Common myeloid progenitor, CD34-positive (primary cell): ENCODE measurements at regions not wholly inside any gene's neighbourhood (a gene's known extent, or its start where the extent isn't known, plus 50 kb on each side); places are given as distances from the start of the nearest gene placed in this dataset.

ENCODE experiments used
- CTCF ChIA-PET: fragments of 350-600 bp; sonication (Branson Sonifier 250); formaldehyde crosslinking; loops from one replicate; lab custom pipeline; 2021; ENCODE audit warnings: antibody characterized with exemption; lab: Charles Lee
- POLR2A ChIA-PET: fragments of 350-600 bp; sonication (Branson Sonifier 250); formaldehyde crosslinking; loops from one replicate; lab custom pipeline; 2021; ENCODE audit warnings: antibody characterized with exemption; lab: Charles Lee
- DNase-seq, 3 donors: peaks; one replicate each; pipeline versions ENCODE4 v3.0.0 to v3.0.0-alpha.2; 2013
- H3K27ac ChIP-seq, 2 experiments: 1 replicate in 1 of 2; 2 replicates in 1 of 2; pipeline ENCODE4 v1.7.0; 2013; ENCODE audit warnings: inconsistent platforms in 2 of 2, low read length in 2 of 2, mild to moderate bottlenecking in 2 of 2, low read depth in 1 of 2, moderate library complexity in 1 of 2; ENCODE audit not compliant: severe bottlenecking in 2 of 2, insufficient read depth in 1 of 2, poor library complexity in 1 of 2
- H3K27me3 ChIP-seq, 5 experiments: replicated peaks in 2 of 5; 1 replicate in 3 of 5; 2 replicates in 2 of 5; pipeline versions ENCODE4 v1.6.1 to v1.7.0; 2013; ENCODE audit warnings: low read length in 4 of 5, mild to moderate bottlenecking in 2 of 5, moderate library complexity in 2 of 5, inconsistent platforms in 1 of 5; ENCODE audit not compliant: insufficient read depth in 5 of 5, control insufficient read depth in 4 of 5
- H3K36me3 ChIP-seq, 4 experiments: 1 replicate in 2 of 4; 2 replicates in 2 of 4; pipeline versions ENCODE4 v1.6.1 to v1.7.0; 2013; ENCODE audit warnings: low read length in 3 of 4, control low read depth in 1 of 4, mild to moderate bottlenecking in 1 of 4; ENCODE audit not compliant: control insufficient read depth in 4 of 4, insufficient read depth in 4 of 4
- H3K4me1 ChIP-seq, 4 experiments: 1 replicate in 3 of 4; 2 replicates in 1 of 4; pipeline versions ENCODE4 v1.6.1 to v1.7.1; 2013; ENCODE audit warnings: low read length in 3 of 4, mild to moderate bottlenecking in 3 of 4, control low read depth in 1 of 4, inconsistent platforms in 1 of 4, moderate library complexity in 1 of 4; ENCODE audit not compliant: control insufficient read depth in 4 of 4, insufficient read depth in 4 of 4; ENCODE audit errors: control extremely low read depth in 1 of 4
- H3K4me3 ChIP-seq, 7 experiments: 1 replicate in 4 of 7; 2 replicates in 3 of 7; pipeline versions ENCODE4 v1.5.1 to v1.7.0; 2013; ENCODE audit warnings: mild to moderate bottlenecking in 7 of 7, low read length in 6 of 7, moderate library complexity in 6 of 7, inconsistent platforms in 2 of 7, low read depth in 2 of 7, control low read depth in 1 of 7; ENCODE audit not compliant: insufficient read depth in 4 of 7, control insufficient read depth in 1 of 7; ENCODE audit errors: extremely low read depth in 1 of 7
- H3K9me3 ChIP-seq, 5 experiments: 1 replicate in 4 of 5; 2 replicates in 1 of 5; pipeline versions ENCODE4 v1.6.1 to v1.7.1; 2013; ENCODE audit warnings: low read length in 4 of 5, mild to moderate bottlenecking in 2 of 5, inconsistent platforms in 1 of 5, low read depth in 1 of 5, moderate library complexity in 1 of 5; ENCODE audit not compliant: control insufficient read depth in 4 of 5, insufficient read depth in 2 of 5; ENCODE audit errors: control extremely low read depth in 1 of 5
- WGBS: methylation state at CpG from one replicate; pipeline ENCODE4 v1.1.5; 2013; ENCODE audit not compliant: insufficient coverage; 5-methylcytosine and 5-hydroxymethylcytosine counted together

- H3K27ac ChIP-seq: no peak overlapping the region
- CTCF ChIA-PET: no interaction called here
- no peaks in the 10 kb centered on the region for H3K36me3 ChIP-seq
- POLR2A ChIA-PET: no interaction called here
- DNase-seq: no peak
- no peaks in the 10 kb centered on the region for H3K27me3 ChIP-seq
- no peaks in the 10 kb centered on the region for H3K4me1 ChIP-seq
- no peak overlapping the region for H3K4me3 ChIP-seq
- WGBS: 100% methylated on average over 1 of the region's 8 CpGs
- no peaks in the 10 kb centered on the region for H3K9me3 ChIP-seq
Measured at GRCh38 chr5:126015235-126016181, 407.7 kb upstream of the GRAMD2B start.

- ChIA-PET CTCF (no interaction called here), POLR2A (no interaction called here)
- Histone ChIP-seq H3K36me3 (no peaks in the 10 kb centered on the region), H3K4me1 (no peaks in the 10 kb centered on the region), H3K27me3 (no peaks in the 10 kb centered on the region), H3K4me3 (no peak overlapping the region), H3K27ac (no peak overlapping the region), H3K9me3 (no peaks in the 10 kb centered on the region)
- WGBS: 80% methylated on average over 1 of the region's 1 CpG
- no peak for DNase-seq
Measured at GRCh38 chr5:126016256-126016655, 407.0 kb upstream of the GRAMD2B start.

GRCh38 chr5:126017096-126017495, 406.1 kb upstream of the GRAMD2B start:
- H3K9me3 ChIP-seq: no peaks in the 10 kb centered on the region
- H3K36me3 ChIP-seq: no peaks in the 10 kb centered on the region
- ChIA-PET CTCF (no interaction called here), POLR2A (no interaction called here)
- H3K27me3 ChIP-seq: no peaks in the 10 kb centered on the region
- H3K27ac ChIP-seq: no peak overlapping the region
- no peak for DNase-seq
- no peaks in the 10 kb centered on the region for H3K4me1 ChIP-seq
- 100% methylated on average over 2 of the region's 2 CpGs for WGBS
- H3K4me3 ChIP-seq: no peak overlapping the region

- Histone ChIP-seq H3K9me3 (no peaks in the 10 kb centered on the region), H3K4me1 (no peaks in the 10 kb centered on the region), H3K27me3 (no peaks in the 10 kb centered on the region), H3K4me3 (no peak overlapping the region), H3K27ac (no peak overlapping the region), H3K36me3 (no peaks in the 10 kb centered on the region)
- CTCF ChIA-PET: no interaction called here
- DNase-seq: no peak
- 100% methylated on average over 1 of the region's 5 CpGs for WGBS
- POLR2A ChIA-PET: no interaction called here
Measured at GRCh38 chr5:126020770-126021169, 402.4 kb upstream of the GRAMD2B start.

GRCh38 chr5:126023994-126024441, 399.2 kb upstream of the GRAMD2B start:
- no peak for DNase-seq
- H3K27me3 ChIP-seq: no peaks in the 10 kb centered on the region
- CTCF ChIA-PET: no interaction called here
- peaks cover 0 to 9% (median 5%) of the 10 kb centered on the region in 5 experiments for H3K9me3 ChIP-seq
- no peaks in the 10 kb centered on the region for H3K36me3 ChIP-seq
- no peak overlapping the region for H3K4me3 ChIP-seq
- no peaks in the 10 kb centered on the region for H3K4me1 ChIP-seq
- POLR2A ChIA-PET: no interaction called here
- WGBS: 83% methylated on average over 1 of the region's 2 CpGs
- no peak overlapping the region for H3K27ac ChIP-seq

- H3K27me3 ChIP-seq: no peaks in the 10 kb centered on the region
- H3K9me3 ChIP-seq: peaks cover 0 to 15% (median 5%) of the 10 kb centered on the region in 5 experiments
- whole genome bisulfite sequencing: 87% methylated on average over 3 of the region's 3 CpGs
- H3K4me3 ChIP-seq: no peak overlapping the region
- DNase-seq: no peak
- ChIA-PET POLR2A (no interaction called here), CTCF (interaction anchor here (1.4 kb wide), 1 partner anchor 89 kb away, joined by 3 read pairs; no protein-coding TSS in a partner anchor)
- no peaks in the 10 kb centered on the region for H3K36me3 ChIP-seq
- H3K27ac ChIP-seq: no peak overlapping the region
- no peaks in the 10 kb centered on the region for H3K4me1 ChIP-seq
Measured at GRCh38 chr5:126027149-126027548, 396.1 kb upstream of the GRAMD2B start.

GRCh38 chr5:126027652-126028051, 395.6 kb upstream of the GRAMD2B start:
- ChIA-PET POLR2A (no interaction called here), CTCF (interaction anchor here (1.4 kb wide), 1 partner anchor 89 kb away, joined by 3 read pairs; no protein-coding TSS in a partner anchor)
- no peak overlapping the region for H3K27ac ChIP-seq
- no peak for DNase-seq
- H3K36me3 ChIP-seq: no peaks in the 10 kb centered on the region
- no peak overlapping the region for H3K4me3 ChIP-seq
- H3K9me3 ChIP-seq: peaks cover 0 to 15% (median 5%) of the 10 kb centered on the region in 5 experiments
- H3K4me1 ChIP-seq: no peaks in the 10 kb centered on the region
- H3K27me3 ChIP-seq: no peaks in the 10 kb centered on the region
- WGBS: 100% methylated on average over 1 of the region's 2 CpGs
